Esophagus squamous epithelium (tissue), 5 donors: ENCODE measurements at regions not wholly inside any gene's neighbourhood (a gene's known extent, or its start where the extent isn't known, plus 50 kb on each side); places are given as distances from the start of the nearest gene placed in this dataset.

Source experiments
- DNase-seq: peaks from one replicate; lab custom pipeline; 2025; lab: John Stamatoyannopoulos, UW
- H3K27ac ChIP-seq, 4 donors: fragments of 200-600 bp; sonication (generic); one replicate each; pipeline ENCODE4 v1.5.1; 2016 to 2019; ENCODE audit warnings: mild to moderate bottlenecking in 1 of 4
- H3K27me3 ChIP-seq, 4 donors: fragments of 200-600 bp; sonication (generic); 1 replicate in 3 of 4; 2 replicates in 1 of 4; pipeline versions ENCODE4 v1.5.1 to v1.6.0; 2017 to 2021; ENCODE audit warnings: antibody characterized with exemption in 1 of 4
- H3K36me3 ChIP-seq, 3 donors: fragments of 200-600 bp; sonication (generic); one replicate each; pipeline ENCODE4 v1.5.1; 2016 to 2019
- H3K4me1 ChIP-seq, 3 donors: fragments of 200-600 bp; sonication (generic); one replicate each; pipeline ENCODE4 v1.5.1; 2017 to 2019
- H3K4me3 ChIP-seq, 4 donors: fragments of 200-600 bp; sonication (generic); 1 replicate in 3 of 4; 2 replicates in 1 of 4; pipeline ENCODE4 v1.5.1; 2016 to 2019; ENCODE audit warnings: mild to moderate bottlenecking in 2 of 4, moderate library complexity in 1 of 4
- H3K9me3 ChIP-seq, 3 donors: fragments of 200-600 bp; sonication (generic); one replicate each; pipeline ENCODE4 v1.5.1; 2016 to 2019
- POLR2A ChIP-seq, 4 donors: fragments of 450-650 bp; IDR thresholded peaks; one replicate each; pipeline ENCODE4 v1.6.1; 2017; ENCODE audit warnings: antibody characterized with exemption in 4 of 4, mild to moderate bottlenecking in 4 of 4, moderate library complexity in 3 of 4
- WGBS, 2 donors: methylation state at CpG; one replicate each; pipeline ENCODE4 v1.1.5; 2018; 5-methylcytosine and 5-hydroxymethylcytosine counted together
- intact Hi-C: fragments of 100-400 bp; cut with DNase I; formaldehyde crosslinking; loops from one replicate; pipeline ENCODE4 v1.15.0; 2022
- TF ChIP-seq, protein P1 (sequence below), 6 experiments: fragments of 450-650 bp in 4 of 6; fragments of 200-600 bp in 2 of 6; sonication (generic) in 2 of 6; IDR thresholded peaks; one replicate each; pipeline ENCODE4 v1.5.1; 2016 to 2019; ENCODE audit warnings: antibody characterized with exemption in 6 of 6, mild to moderate bottlenecking in 4 of 6, moderate library complexity in 4 of 6
- donor health status: DM: yes; HTN: yes; CAD: no.

DNA sequence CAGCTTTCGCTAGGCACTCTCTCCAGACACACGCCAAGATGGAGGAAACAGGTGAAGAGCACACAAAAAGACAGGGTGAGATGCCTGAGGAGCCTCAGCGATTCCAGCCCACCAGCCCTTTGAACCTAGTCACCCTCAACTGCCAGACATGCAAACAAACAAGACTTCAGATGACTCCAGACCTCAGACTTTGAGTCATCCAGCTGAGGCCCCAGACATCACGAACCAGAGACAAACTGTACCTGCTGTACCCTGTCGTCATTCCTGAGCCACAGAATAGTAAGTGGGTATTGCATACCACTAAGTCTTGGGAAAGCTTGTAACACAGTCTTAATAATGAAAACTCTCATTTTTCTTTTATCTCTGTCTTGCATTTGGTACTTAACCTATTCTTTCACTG is 126.6 kb upstream of the LSM8 start:
- TF ChIP-seq, protein P1, sequence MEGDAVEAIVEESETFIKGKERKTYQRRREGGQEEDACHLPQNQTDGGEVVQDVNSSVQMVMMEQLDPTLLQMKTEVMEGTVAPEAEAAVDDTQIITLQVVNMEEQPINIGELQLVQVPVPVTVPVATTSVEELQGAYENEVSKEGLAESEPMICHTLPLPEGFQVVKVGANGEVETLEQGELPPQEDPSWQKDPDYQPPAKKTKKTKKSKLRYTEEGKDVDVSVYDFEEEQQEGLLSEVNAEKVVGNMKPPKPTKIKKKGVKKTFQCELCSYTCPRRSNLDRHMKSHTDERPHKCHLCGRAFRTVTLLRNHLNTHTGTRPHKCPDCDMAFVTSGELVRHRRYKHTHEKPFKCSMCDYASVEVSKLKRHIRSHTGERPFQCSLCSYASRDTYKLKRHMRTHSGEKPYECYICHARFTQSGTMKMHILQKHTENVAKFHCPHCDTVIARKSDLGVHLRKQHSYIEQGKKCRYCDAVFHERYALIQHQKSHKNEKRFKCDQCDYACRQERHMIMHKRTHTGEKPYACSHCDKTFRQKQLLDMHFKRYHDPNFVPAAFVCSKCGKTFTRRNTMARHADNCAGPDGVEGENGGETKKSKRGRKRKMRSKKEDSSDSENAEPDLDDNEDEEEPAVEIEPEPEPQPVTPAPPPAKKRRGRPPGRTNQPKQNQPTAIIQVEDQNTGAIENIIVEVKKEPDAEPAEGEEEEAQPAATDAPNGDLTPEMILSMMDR (IDR thresholded peaks at IDR 0.05) = no peak
- no peak for TF ChIP-seq POLR2A (IDR thresholded peaks at IDR 0.05)
- no peak for DNase-seq
- no peaks in the 10 kb centered on the region for H3K9me3 ChIP-seq
- no peak overlapping the region for H3K4me3 ChIP-seq
- H3K4me1 ChIP-seq = no peaks in the 10 kb centered on the region
- H3K27ac ChIP-seq = no peak overlapping the region
- no peaks in the 10 kb centered on the region for H3K27me3 ChIP-seq
- 61 to 77% methylated on average over 5 of the region's 5 CpGs for WGBS, 2 donors
- no peaks in the 10 kb centered on the region for H3K36me3 ChIP-seq
- intact Hi-C loops = no loop called here

DNA sequence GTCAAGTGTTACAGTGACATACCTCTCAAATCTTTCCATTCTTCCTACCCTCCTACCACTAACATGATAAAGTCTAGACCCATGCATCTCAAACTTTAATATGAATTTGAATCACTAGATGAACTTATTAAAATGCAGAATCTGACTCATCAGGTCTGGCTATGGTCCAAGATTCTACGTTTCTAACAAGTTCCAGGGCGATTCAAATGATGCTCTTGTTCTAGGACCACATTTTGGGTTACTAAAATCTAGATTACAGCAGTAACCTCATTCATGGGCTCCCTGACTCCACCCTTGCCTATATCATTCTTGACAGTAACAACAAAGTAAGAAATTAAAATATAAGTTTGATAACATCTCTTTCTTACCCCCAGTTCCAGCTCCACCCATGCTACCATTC is 124.8 kb upstream of the LSM8 start:
- Histone ChIP-seq H3K9me3 (no peaks in the 10 kb centered on the region), H3K4me3 (no peak overlapping the region), H3K27ac (no peak overlapping the region), H3K27me3 (no peaks in the 10 kb centered on the region), H3K36me3 (no peaks in the 10 kb centered on the region), H3K4me1 (no peaks in the 10 kb centered on the region)
- no peak for TF ChIP-seq POLR2A (IDR thresholded peaks at IDR 0.05)
- TF ChIP-seq, protein P1 (IDR thresholded peaks at IDR 0.05) = no peak
- no peak for DNase-seq
- WGBS, 2 donors = 18 to 31% methylated on average over 2 of the region's 2 CpGs
- intact Hi-C loops = no loop called here

DNA sequence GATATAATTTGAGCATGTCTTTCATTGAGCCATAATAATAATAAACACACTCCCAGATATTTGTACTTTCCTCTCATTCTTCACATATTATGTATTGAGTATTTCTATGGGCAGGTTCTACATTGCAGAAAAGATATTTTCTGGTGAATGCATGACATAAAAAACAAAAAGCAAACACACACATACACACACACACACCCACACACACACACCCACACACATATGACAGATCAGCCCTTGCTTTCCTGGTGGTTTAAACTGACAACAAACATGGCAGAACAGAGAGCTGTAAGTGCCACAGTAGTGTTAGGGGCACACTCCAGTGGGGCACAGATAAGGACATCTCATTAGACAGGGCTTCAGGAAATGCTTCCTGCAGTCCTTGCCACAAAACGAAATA is 123.3 kb upstream of the LSM8 start:
- TF ChIP-seq, protein P1 (IDR thresholded peaks at IDR 0.05) = no peak
- no peak for TF ChIP-seq POLR2A (IDR thresholded peaks at IDR 0.05)
- 41 to 43% methylated on average over 1 of the region's 1 CpG for WGBS, 2 donors

DNA sequence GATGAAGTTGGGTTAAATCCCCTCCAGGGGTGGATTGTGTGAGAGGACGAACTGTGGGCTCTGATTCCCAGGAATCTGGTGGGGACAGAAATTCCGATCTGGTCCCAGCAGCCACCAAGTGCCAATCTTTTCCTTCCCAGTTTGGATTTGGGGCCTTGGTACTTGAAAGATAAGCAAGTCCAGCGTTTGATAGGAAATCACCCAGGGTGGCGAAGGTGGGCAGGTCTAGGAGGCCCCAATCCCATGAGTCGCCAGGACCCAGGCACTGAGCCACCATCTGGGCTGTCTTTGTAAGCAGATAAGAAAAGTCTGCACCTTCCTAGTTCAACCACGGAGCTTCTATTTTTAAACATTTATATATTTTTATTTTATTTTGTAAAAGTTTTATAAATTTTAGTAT is 122.6 kb upstream of the LSM8 start:
- no peaks in the 10 kb centered on the region for H3K4me1 ChIP-seq
- no peak overlapping the region for H3K4me3 ChIP-seq
- no peak for TF ChIP-seq POLR2A (IDR thresholded peaks at IDR 0.05)
- TF ChIP-seq, protein P1 (IDR thresholded peaks at IDR 0.05) = no peak
- H3K27me3 ChIP-seq = no peaks in the 10 kb centered on the region
- no peak overlapping the region for H3K27ac ChIP-seq
- H3K9me3 ChIP-seq = no peaks in the 10 kb centered on the region
- no peaks in the 10 kb centered on the region for H3K36me3 ChIP-seq
- intact Hi-C loops = no loop called here
- DNase-seq = no peak
- WGBS, 2 donors = 71 to 73% methylated on average over 6 of the region's 6 CpGs

More for the DNA sequence above, 123.3 kb upstream of the LSM8 start:
- Histone ChIP-seq H3K4me3 (no peak overlapping the region), H3K36me3 (no peaks in the 10 kb centered on the region), H3K27me3 (no peaks in the 10 kb centered on the region), H3K9me3 (no peaks in the 10 kb centered on the region), H3K4me1 (no peaks in the 10 kb centered on the region), H3K27ac (no peak overlapping the region)
- intact Hi-C loops = no loop called here
- DNase-seq = no peak

DNA sequence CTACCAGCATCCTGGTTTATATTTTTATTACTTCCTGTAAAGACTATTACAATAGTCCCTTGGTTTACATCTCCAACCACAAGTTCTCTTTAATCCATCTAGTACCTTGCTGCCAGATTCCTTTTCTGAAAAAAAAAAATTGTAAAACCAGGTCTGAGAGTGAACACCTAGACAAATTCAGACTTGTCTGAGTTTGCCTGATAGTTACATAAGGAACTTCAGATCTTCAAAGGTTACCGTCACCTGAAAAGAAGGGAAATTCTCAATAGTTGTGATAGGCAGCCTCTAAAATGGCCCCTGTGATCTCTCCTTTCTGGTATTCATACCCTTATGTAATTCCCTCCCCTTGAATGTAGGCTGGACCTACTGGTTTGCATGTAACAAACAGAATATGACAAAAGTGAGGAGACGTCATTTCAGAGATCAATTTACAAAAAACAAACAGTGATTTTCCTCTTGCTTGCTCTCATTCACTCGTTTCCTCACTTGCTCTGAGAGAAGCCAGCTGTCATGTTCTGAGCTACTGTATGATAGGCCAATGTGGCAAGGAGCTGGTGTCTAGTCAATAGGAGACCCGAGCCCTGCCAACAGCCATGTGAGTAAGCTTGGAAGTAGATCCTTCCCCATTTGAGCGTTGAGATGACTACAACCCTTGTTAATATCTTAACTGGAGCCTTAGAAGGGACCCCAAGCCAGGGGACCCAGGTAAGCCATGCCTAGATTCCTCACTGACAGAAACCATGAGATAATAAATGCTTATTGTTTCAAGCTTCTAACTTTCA is 110.9 kb upstream of the LSM8 start:
- intact Hi-C loops = no loop called here
- DNase-seq = no peak
- Histone ChIP-seq H3K4me3 (no peak overlapping the region), H3K9me3 (no peaks in the 10 kb centered on the region), H3K27ac (peak overlapping the region; percentile 76 to 86 (median 82)), H3K27me3 (no peaks in the 10 kb centered on the region), H3K36me3 (no peaks in the 10 kb centered on the region), H3K4me1 (peaks cover 0 to 61% (median 17%) of the 10 kb centered on the region in 3 donors)
- 18 to 50% methylated on average over 5 of the region's 5 CpGs for WGBS, 2 donors
- TF ChIP-seq, protein P1 (IDR thresholded peaks at IDR 0.05) = no peak
- no peak for TF ChIP-seq POLR2A (IDR thresholded peaks at IDR 0.05)
